ENCODE measurements at regions not wholly inside any gene's neighbourhood (a gene's known extent, or its start where the extent isn't known, plus 50 kb on each side); places are given as distances from the start of the nearest gene placed in this dataset.

DNA sequence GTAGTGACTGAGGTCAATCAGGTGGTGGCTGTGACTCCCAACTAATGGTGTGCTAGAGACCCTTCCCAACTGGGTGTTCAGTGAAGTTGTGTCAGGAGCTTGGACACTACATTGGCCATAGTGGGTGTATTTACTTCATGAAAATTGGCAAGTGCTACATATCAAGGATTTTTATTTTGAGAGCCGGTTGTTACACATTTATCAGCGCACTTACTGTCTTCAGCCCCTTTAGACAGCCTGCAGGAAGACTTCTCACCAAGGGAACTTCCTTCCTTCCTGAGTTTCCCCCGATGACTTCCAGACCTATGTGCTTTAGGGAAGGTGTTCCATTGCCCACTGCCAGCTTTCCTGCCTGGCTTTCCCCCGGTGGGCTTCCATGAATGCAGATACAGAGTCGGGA lies 261.2 kb downstream of the CBLN1 start:
- Histone ChIP-seq H3F3A (ENCODE audit: control insufficient read depth, insufficient read depth) (no peaks in the 10 kb centered on the region), H4K20me1 (ENCODE audit: control insufficient read depth, insufficient read depth, low read depth, low read length) (no peaks in the 10 kb centered on the region), H3K4me2 (ENCODE audit: low read length) (no peak overlapping the region), H3K4me1 (ENCODE audit: control insufficient read depth, low read length) (no peaks in the 10 kb centered on the region), H3K9me3 (ENCODE audit: control insufficient read depth, insufficient read depth, low read length) (no peaks in the 10 kb centered on the region), H3K27ac (ENCODE audit: low read depth, low read length) (no peak overlapping the region), H3K36me3 (ENCODE audit: control insufficient read depth, low read length) (no peaks in the 10 kb centered on the region), H3K27me3 (ENCODE audit: control insufficient read depth, low read length) (no peaks in the 10 kb centered on the region), H3K4me3 (ENCODE audit: low read length) (no peak overlapping the region), H3K79me2 (ENCODE audit: control insufficient read depth, low read length) (no peaks in the 10 kb centered on the region), H3K9me2 (replicated peaks; ENCODE audit: control insufficient read depth, low read length) (no peaks in the 10 kb centered on the region)
- no peak for TF ChIP-seq EZH2phosphoT487 (IDR thresholded peaks at IDR 0.05; ENCODE audit: borderline replicate concordance, low read length)
- TF ChIP-seq, protein P1, sequence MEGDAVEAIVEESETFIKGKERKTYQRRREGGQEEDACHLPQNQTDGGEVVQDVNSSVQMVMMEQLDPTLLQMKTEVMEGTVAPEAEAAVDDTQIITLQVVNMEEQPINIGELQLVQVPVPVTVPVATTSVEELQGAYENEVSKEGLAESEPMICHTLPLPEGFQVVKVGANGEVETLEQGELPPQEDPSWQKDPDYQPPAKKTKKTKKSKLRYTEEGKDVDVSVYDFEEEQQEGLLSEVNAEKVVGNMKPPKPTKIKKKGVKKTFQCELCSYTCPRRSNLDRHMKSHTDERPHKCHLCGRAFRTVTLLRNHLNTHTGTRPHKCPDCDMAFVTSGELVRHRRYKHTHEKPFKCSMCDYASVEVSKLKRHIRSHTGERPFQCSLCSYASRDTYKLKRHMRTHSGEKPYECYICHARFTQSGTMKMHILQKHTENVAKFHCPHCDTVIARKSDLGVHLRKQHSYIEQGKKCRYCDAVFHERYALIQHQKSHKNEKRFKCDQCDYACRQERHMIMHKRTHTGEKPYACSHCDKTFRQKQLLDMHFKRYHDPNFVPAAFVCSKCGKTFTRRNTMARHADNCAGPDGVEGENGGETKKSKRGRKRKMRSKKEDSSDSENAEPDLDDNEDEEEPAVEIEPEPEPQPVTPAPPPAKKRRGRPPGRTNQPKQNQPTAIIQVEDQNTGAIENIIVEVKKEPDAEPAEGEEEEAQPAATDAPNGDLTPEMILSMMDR (IDR thresholded peaks at IDR 0.05; ENCODE audit: low read depth, low read length, poor library complexity, severe bottlenecking), result no peak

DNA sequence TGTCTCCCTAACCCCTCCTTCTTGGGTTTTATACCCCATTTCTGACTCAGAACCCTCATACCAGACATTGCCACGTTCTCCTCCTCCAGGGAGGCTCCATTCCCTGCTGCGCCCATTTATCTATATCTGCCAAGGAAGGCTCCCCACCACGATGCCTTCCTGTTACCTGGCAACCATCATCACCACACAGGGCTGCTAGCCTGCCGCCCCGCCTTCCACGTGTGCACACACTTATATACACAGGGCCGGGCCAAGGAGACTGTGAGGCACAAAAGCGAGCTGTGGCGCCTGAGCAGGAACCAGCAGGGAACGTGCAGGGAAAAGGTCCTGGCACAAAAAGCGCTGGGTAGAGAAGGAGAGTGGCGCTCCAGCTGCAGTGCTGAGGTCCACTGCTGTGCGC lies 261.8 kb downstream of the CBLN1 start:
- H3K27ac ChIP-seq (ENCODE audit: low read depth, low read length), result no peak overlapping the region
- H3K36me3 ChIP-seq (ENCODE audit: control insufficient read depth, low read length), result no peaks in the 10 kb centered on the region
- no peaks in the 10 kb centered on the region for H3K79me2 ChIP-seq (ENCODE audit: control insufficient read depth, low read length)
- no peaks in the 10 kb centered on the region for H3F3A ChIP-seq (ENCODE audit: control insufficient read depth, insufficient read depth)
- H4K20me1 ChIP-seq (ENCODE audit: control insufficient read depth, insufficient read depth, low read depth, low read length), result no peaks in the 10 kb centered on the region
- H3K9me3 ChIP-seq (ENCODE audit: control insufficient read depth, insufficient read depth, low read length), result no peaks in the 10 kb centered on the region
- H3K9me2 ChIP-seq (replicated peaks; ENCODE audit: control insufficient read depth, low read length), result no peaks in the 10 kb centered on the region
- H3K4me2 ChIP-seq (ENCODE audit: low read length), result no peak overlapping the region
- TF ChIP-seq EZH2phosphoT487 (IDR thresholded peaks at IDR 0.05; ENCODE audit: borderline replicate concordance, low read length), result no peak
- TF ChIP-seq, protein P1 (IDR thresholded peaks at IDR 0.05; ENCODE audit: low read depth, low read length, poor library complexity, severe bottlenecking), result no peak
- no peak overlapping the region for H3K4me3 ChIP-seq (ENCODE audit: low read length)
- no peaks in the 10 kb centered on the region for H3K27me3 ChIP-seq (ENCODE audit: control insufficient read depth, low read length)
- no peaks in the 10 kb centered on the region for H3K4me1 ChIP-seq (ENCODE audit: control insufficient read depth, low read length)

DNA sequence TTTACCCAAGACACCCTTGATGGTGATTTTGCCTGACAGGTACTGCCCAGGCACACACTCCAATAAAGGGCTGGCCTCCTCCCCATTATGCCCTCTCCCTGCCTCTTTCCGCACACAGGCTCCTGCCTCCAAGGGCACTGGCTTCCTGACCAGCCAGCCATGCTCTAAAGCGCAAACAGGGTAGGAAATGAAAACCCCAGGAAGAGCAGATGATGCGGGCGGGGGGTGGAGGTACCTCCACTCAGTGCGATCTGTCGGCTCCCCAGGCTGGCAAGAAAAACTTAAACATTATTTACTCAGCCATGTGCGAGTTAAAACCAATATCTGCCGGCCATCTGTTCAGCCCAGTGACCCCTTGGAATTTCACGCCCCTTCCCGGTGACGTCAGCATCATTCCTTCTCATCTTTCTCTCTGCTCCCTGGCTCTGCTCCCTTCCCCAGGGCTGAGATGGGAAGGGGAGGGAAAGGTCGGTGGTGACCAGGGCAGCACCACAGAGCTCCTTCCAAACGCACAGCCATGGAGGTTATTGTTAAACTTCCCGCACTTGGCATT lies 262.5 kb downstream of the CBLN1 start:
- no peak overlapping the region for H3K27ac ChIP-seq (ENCODE audit: low read depth, low read length)
- no peaks in the 10 kb centered on the region for H3K36me3 ChIP-seq (ENCODE audit: control insufficient read depth, low read length)
- H3K4me2 ChIP-seq (ENCODE audit: low read length), result no peak overlapping the region
- H3K27me3 ChIP-seq (ENCODE audit: control insufficient read depth, low read length), result no peaks in the 10 kb centered on the region
- no peaks in the 10 kb centered on the region for H3K9me2 ChIP-seq (replicated peaks; ENCODE audit: control insufficient read depth, low read length)
- no peaks in the 10 kb centered on the region for H3K4me1 ChIP-seq (ENCODE audit: control insufficient read depth, low read length)
- TF ChIP-seq, protein P1 (IDR thresholded peaks at IDR 0.05; ENCODE audit: low read depth, low read length, poor library complexity, severe bottlenecking), result no peak
- TF ChIP-seq EZH2phosphoT487 (IDR thresholded peaks at IDR 0.05; ENCODE audit: borderline replicate concordance, low read length), result no peak
- H3F3A ChIP-seq (ENCODE audit: control insufficient read depth, insufficient read depth), result no peaks in the 10 kb centered on the region
- no peaks in the 10 kb centered on the region for H3K9me3 ChIP-seq (ENCODE audit: control insufficient read depth, insufficient read depth, low read length)
- no peaks in the 10 kb centered on the region for H3K79me2 ChIP-seq (ENCODE audit: control insufficient read depth, low read length)
- H3K4me3 ChIP-seq (ENCODE audit: low read length), result no peak overlapping the region
- H4K20me1 ChIP-seq (ENCODE audit: control insufficient read depth, insufficient read depth, low read depth, low read length), result no peaks in the 10 kb centered on the region
